Ovary (tissue), 7 donors: ENCODE measurements at regions not wholly inside any gene's neighbourhood (a gene's known extent, or its start where the extent isn't known, plus 50 kb on each side); places are given as distances from the start of the nearest gene placed in this dataset.

ENCODE experiments used
- DNase-seq, 5 donors: peaks; one replicate each; pipeline ENCODE4 v3.0.0-alpha.2; 2019 to 2020
- H3K27ac ChIP-seq, 2 donors: fragments of 200-600 bp; one replicate each; pipeline versions ENCODE4 v1.5.1 to v1.8.0; 2019 to 2022
- H3K27me3 ChIP-seq: fragments of 200-600 bp; one replicate; pipeline ENCODE4 v1.8.0; 2022
- H3K36me3 ChIP-seq: fragments of 200-600 bp; sonication (generic); one replicate; pipeline ENCODE4 v1.5.1; 2019
- H3K4me1 ChIP-seq: one replicate; pipeline ENCODE4 v1.8.1; 2013; ENCODE audit warnings: mild to moderate bottlenecking, moderate library complexity; ENCODE audit not compliant: insufficient read depth
- H3K4me3 ChIP-seq: fragments of 200-600 bp; sonication (generic); one replicate; pipeline ENCODE4 v1.5.1; 2017
- H3K9me3 ChIP-seq, 2 donors: fragments of 200-600 bp in 1 of 2; sonication (generic) in 1 of 2; one replicate each; pipeline versions ENCODE4 v1.5.1 to v1.8.1; 2013 to 2019; ENCODE audit warnings: mild to moderate bottlenecking in 1 of 2, moderate library complexity in 1 of 2
- EP300 ChIP-seq: sonication (generic); formaldehyde crosslinking; IDR thresholded peaks from one replicate; pipeline ENCODE4 v1.6.1; 2017; ENCODE audit warnings: antibody characterized with exemption
- POLR2A ChIP-seq: fragments of 450-650 bp; IDR thresholded peaks from one replicate; pipeline ENCODE4 v1.6.1; 2017; ENCODE audit warnings: antibody characterized with exemption, mild to moderate bottlenecking, moderate library complexity
- WGBS, 3 donors: extraction: QIAGEN DNeasy Blood & Tissue Kit in 1 of 3; methylation state at CpG; one replicate each; pipeline versions ENCODE4 v1.1.5 to v1.1.7; 2013 to 2017; 5-methylcytosine and 5-hydroxymethylcytosine counted together
- intact Hi-C, 4 donors: fragments of 100-400 bp; cut with DNase I; formaldehyde crosslinking; loops; one replicate each; pipeline versions ENCODE4 v1.11.0 to v1.15.1; 2022 to 2023
- TF ChIP-seq, protein P1 (sequence below), 3 donors: fragments of 450-650 bp in 2 of 3; fragments of 200-600 bp in 1 of 3; IDR thresholded peaks; one replicate each; pipeline versions ENCODE4 v1.5.1 to v1.8.0; 2016 to 2022; ENCODE audit warnings: antibody characterized with exemption in 3 of 3, mild to moderate bottlenecking in 1 of 3
- donor health status: DM: no; HTN: no; CAD: no; lungs with moderate emphysema.
- donor health status: DM: no; HTN: no; CAD: no.
- donor health status: Bipolar disorder and iron deficiency.
- donor health status: DM: no; HTN: no; CAD: no.
- donor health status: DM: yes; HTN: yes; CAD: no.

DNA sequence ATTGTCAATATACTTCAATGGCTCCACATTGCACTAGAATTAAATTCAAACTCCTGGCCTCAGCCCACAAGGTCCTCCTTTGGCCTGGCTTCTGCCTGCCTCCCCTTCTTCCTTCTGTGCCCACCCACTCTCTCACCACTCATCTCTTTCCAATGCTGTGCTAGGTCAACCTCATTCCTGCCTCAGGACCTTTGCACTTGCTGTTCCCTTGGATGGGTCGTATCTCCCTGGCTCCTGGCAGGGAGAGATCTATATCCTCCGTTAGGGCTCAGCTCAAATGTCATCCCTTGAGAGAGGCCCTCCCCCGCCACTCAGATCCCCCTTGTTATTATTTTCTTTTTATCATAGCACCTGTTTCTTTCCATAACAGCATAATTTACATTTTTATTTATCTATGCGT is 79.9 kb upstream of the LHX5 start:
- H3K27me3 ChIP-seq = no peaks in the 10 kb centered on the region
- H3K36me3 ChIP-seq = no peaks in the 10 kb centered on the region
- no peak overlapping the region for H3K27ac ChIP-seq
- 70 to 76% (median 72%) methylated on average over 4 of the region's 4 CpGs for WGBS, 3 donors
- no peak overlapping the region for H3K4me3 ChIP-seq
- intact Hi-C loops = no loop called here
- H3K9me3 ChIP-seq = no peaks in the 10 kb centered on the region
- TF ChIP-seq POLR2A (no peak), EP300 (no peak)
- TF ChIP-seq, protein P1, sequence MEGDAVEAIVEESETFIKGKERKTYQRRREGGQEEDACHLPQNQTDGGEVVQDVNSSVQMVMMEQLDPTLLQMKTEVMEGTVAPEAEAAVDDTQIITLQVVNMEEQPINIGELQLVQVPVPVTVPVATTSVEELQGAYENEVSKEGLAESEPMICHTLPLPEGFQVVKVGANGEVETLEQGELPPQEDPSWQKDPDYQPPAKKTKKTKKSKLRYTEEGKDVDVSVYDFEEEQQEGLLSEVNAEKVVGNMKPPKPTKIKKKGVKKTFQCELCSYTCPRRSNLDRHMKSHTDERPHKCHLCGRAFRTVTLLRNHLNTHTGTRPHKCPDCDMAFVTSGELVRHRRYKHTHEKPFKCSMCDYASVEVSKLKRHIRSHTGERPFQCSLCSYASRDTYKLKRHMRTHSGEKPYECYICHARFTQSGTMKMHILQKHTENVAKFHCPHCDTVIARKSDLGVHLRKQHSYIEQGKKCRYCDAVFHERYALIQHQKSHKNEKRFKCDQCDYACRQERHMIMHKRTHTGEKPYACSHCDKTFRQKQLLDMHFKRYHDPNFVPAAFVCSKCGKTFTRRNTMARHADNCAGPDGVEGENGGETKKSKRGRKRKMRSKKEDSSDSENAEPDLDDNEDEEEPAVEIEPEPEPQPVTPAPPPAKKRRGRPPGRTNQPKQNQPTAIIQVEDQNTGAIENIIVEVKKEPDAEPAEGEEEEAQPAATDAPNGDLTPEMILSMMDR (IDR thresholded peaks at IDR 0.05) = no peak
- no peak for DNase-seq
- H3K4me1 ChIP-seq = no peaks in the 10 kb centered on the region

DNA sequence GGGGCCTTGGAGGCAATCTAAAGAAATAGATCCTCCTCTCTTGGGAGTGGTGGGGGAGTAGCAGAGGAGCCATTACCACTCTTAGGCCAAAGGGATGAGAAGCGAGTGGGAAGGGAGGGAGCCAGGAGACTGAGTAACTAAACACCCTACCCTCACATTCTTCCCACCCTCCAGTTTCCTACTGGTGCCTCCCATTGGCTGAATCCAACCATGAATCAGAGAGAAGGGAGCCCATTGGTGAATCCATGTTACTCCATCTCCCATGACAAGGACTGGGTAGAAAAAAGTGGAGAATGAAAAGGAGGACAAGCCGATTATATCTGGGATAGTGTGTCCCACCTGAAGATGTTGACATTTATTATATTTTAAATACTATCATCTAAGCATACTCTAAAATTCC is 76.8 kb upstream of the LHX5 start:
- no peaks in the 10 kb centered on the region for H3K27me3 ChIP-seq
- H3K9me3 ChIP-seq = no peaks in the 10 kb centered on the region
- H3K27ac ChIP-seq = no peak overlapping the region
- 77 to 79% (median 79%) methylated on average over 2 of the region's 2 CpGs for WGBS, 3 donors
- no peaks in the 10 kb centered on the region for H3K4me1 ChIP-seq
- no peak overlapping the region for H3K4me3 ChIP-seq
- H3K36me3 ChIP-seq = no peaks in the 10 kb centered on the region
- TF ChIP-seq POLR2A (no peak), EP300 (no peak)
- TF ChIP-seq, protein P1 (IDR thresholded peaks at IDR 0.05) = no peak
- intact Hi-C loops = no loop called here
- no peak for DNase-seq

DNA sequence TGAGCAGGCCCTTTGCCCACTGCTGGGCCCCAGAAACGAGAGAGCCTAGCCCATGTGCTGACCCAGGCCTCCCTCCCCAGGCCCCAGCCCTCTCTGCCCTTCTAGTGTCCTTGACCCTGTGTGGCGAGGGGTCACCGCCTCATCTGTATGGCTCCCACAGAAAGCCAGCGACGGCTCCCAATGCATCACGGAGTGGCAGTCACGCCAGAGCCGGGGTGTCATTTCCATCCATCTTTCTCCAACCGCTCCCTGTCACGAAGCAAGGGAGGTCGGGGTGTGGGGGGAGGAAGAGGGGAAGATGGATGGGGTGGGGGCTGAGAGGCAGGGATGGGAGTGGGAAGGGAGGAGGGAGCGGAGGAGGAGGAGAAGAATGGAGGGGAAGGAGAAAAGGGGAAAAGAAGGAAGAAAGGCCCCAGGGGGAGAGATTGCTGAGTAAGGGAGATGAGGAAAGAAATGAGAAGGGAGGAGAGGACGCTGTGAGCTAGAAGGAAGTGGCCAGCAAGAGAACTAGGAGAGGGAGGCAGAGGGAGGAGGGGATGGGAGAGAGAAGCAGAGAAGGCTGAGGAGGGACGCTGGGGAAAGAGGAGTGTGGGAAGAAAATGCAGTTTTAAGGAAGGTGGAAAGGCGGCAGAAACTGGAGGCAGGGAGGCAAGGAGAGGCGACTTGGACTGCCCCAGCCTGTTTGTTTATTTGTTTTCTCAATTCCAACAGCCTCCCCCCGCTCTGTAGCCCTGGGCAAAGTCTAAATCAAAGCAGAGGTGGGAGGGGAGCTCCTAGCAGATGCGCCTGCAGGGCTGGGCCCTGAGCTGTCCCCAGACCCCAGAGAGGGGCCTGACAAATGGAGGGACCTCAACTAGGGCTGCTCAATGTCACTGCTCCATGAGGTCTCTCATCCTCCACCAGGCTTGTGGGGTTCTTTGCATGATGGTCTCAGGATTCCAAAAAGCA is 75.5 kb upstream of the LHX5 start:
- Histone ChIP-seq H3K27ac (no peak overlapping the region), H3K27me3 (no peaks in the 10 kb centered on the region), H3K36me3 (no peaks in the 10 kb centered on the region), H3K9me3 (no peaks in the 10 kb centered on the region), H3K4me1 (no peaks in the 10 kb centered on the region), H3K4me3 (no peak overlapping the region)
- DNase-seq = no peak
- TF ChIP-seq EP300 (no peak), POLR2A (no peak)
- TF ChIP-seq, protein P1 (IDR thresholded peaks at IDR 0.05) = no peak
- WGBS, 3 donors = 11 to 14% (median 11%) methylated on average over 18 of the region's 18 CpGs
- intact Hi-C loops = no loop called here

DNA sequence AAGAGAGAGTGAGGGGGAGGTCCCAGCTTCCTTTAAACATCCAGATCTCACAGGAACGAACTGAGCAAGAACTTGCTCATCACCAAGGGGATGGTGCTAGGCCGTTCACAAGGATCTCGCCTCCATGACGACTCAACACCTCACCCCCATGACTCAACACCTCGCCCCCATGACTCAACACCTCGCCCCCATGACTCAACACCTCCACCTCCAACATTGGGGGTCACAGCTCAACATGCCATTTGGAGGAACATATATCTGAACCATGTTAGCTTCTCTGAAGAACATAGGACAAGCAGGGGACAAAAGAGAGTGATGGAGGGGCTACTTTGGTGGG is 66.0 kb upstream of the LHX5 start:
- H3K36me3 ChIP-seq = no peaks in the 10 kb centered on the region
- TF ChIP-seq EP300 (no peak), POLR2A (no peak)
- TF ChIP-seq, protein P1 (IDR thresholded peaks at IDR 0.05) = no peak
- DNase-seq = no peak
- H3K27me3 ChIP-seq = no peaks in the 10 kb centered on the region
- H3K27ac ChIP-seq = no peak overlapping the region
- intact Hi-C loops = no loop called here
- no peaks in the 10 kb centered on the region for H3K4me1 ChIP-seq
- 49 to 63% (median 59%) methylated on average over 6 of the region's 6 CpGs for WGBS, 3 donors
- no peaks in the 10 kb centered on the region for H3K9me3 ChIP-seq
- no peak overlapping the region for H3K4me3 ChIP-seq
